Fibroblast of the aortic adventitia (primary cell): ENCODE measurements at regions not wholly inside any gene's neighbourhood (a gene's known extent, or its start where the extent isn't known, plus 50 kb on each side); places are given as distances from the start of the nearest gene placed in this dataset.

Experiments
- DNase-seq: peaks from one replicate; pipeline ENCODE4 v3.0.0-alpha.2; 2010; ENCODE audit warnings: low read depth
- H3K4me3 ChIP-seq: 2 replicates; pipeline ENCODE4 v1.5.1; 2011; ENCODE audit warnings: low read depth, mild to moderate bottlenecking, control low read depth, low read length, moderate library complexity
- CTCF ChIP-seq: IDR thresholded peaks from 2 replicates; pipeline ENCODE4 v1.5.1; 2011; ENCODE audit warnings: mild to moderate bottlenecking, low read length, control low read depth, inconsistent platforms; ENCODE audit not compliant: insufficient read depth

- no peak for DNase-seq
- H3K4me3 ChIP-seq: no peak overlapping the region
- TF ChIP-seq CTCF: no peak
Observed at GRCh38 chr20:58053391-58054055, 174.9 kb downstream of the ANKRD60 start.

GRCh38 chr20:58051367-58051766, 177.1 kb downstream of the ANKRD60 start:
- TF ChIP-seq CTCF: no peak
- H3K4me3 ChIP-seq: no peak overlapping the region
- DNase-seq: no peak

- no peak overlapping the region for H3K4me3 ChIP-seq
- DNase-seq: peak; percentile 44
- TF ChIP-seq CTCF: no peak
Observed at GRCh38 chr20:58048096-58048702, 180.3 kb downstream of the ANKRD60 start.

- no peak overlapping the region for H3K4me3 ChIP-seq
- TF ChIP-seq CTCF: no peak
- no peak for DNase-seq
Observed at GRCh38 chr20:58046311-58046710, 182.1 kb downstream of the ANKRD60 start.

GRCh38 chr20:58045579-58045978, 182.9 kb downstream of the ANKRD60 start:
- H3K4me3 ChIP-seq: no peak overlapping the region
- no peak for TF ChIP-seq CTCF
- no peak for DNase-seq

- H3K4me3 ChIP-seq: no peak overlapping the region
- TF ChIP-seq CTCF: no peak
- DNase-seq: no peak
Observed at GRCh38 chr20:58044931-58045555, 183.4 kb downstream of the ANKRD60 start.

GRCh38 chr20:58044286-58044685, 184.2 kb downstream of the ANKRD60 start:
- no peak for TF ChIP-seq CTCF
- no peak for DNase-seq
- no peak overlapping the region for H3K4me3 ChIP-seq
